ENCODE measurements at regions not wholly inside any gene's neighbourhood (a gene's known extent, or its start where the extent isn't known, plus 50 kb on each side); places are given as distances from the start of the nearest gene placed in this dataset.

DNA sequence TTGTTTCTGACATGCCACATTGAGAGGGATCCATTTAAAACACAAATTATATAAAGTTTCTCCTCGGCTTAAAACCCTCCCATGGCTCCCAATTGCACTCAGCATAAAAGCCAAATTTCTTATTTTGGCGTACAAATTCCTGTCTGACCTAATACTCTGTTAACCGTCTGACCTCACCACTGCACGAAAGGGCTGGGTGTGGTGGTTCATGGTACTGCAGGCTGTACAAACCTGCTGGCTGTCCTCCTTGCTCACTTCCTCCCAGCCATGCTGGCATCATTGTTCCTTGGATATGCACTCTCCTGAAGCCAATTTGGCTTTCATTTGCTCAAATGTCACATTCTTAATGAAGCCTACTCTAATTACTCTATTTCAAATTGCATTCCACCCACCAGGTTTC is 301.6 kb upstream of the C16orf82 start:
- no peak for TF ChIP-seq POLR2A (IDR thresholded peaks at IDR 0.05)
- TF ChIP-seq, protein P1, sequence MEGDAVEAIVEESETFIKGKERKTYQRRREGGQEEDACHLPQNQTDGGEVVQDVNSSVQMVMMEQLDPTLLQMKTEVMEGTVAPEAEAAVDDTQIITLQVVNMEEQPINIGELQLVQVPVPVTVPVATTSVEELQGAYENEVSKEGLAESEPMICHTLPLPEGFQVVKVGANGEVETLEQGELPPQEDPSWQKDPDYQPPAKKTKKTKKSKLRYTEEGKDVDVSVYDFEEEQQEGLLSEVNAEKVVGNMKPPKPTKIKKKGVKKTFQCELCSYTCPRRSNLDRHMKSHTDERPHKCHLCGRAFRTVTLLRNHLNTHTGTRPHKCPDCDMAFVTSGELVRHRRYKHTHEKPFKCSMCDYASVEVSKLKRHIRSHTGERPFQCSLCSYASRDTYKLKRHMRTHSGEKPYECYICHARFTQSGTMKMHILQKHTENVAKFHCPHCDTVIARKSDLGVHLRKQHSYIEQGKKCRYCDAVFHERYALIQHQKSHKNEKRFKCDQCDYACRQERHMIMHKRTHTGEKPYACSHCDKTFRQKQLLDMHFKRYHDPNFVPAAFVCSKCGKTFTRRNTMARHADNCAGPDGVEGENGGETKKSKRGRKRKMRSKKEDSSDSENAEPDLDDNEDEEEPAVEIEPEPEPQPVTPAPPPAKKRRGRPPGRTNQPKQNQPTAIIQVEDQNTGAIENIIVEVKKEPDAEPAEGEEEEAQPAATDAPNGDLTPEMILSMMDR (IDR thresholded peaks at IDR 0.05) = peak in 1 of 6 experiments; percentile 22
